Left kidney (tissue), 1 donor: ENCODE measurements at regions not wholly inside any gene's neighbourhood (a gene's known extent, or its start where the extent isn't known, plus 50 kb on each side); places are given as distances from the start of the nearest gene placed in this dataset.

Experiments
- DNase-seq: peaks from one replicate; pipeline ENCODE4 v3.0.0-alpha.2; 2013

DNA sequence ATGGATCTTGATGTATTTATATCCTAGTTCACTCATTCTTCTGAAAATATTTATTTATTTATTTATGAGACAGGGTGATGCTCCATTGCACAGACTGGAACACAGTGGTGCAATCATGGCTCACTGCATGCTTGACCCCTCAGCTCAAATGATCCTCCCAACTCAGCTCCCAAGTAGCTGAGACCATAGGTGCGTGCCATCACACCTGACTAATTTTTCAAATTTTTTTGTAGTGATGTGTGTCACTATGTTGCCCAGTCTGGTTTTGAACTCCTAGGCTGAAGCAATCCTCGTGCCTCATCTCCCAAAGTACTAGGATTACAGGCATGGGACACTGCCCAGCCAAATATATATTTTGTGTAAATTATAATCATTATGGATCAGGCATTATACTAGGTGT, 595.6 kb upstream of the ATP2B1 start:
- DNase-seq = no peak

- DNase-seq = no peak
Measured at GRCh38 chr12:90303771-90304170, 595.1 kb upstream of the ATP2B1 start.

GRCh38 chr12:90301561-90302133, 593.0 kb upstream of the ATP2B1 start:
- no peak for DNase-seq

- DNase-seq = no peak
Measured at GRCh38 chr12:90301095-90301494, 592.5 kb upstream of the ATP2B1 start.

DNA sequence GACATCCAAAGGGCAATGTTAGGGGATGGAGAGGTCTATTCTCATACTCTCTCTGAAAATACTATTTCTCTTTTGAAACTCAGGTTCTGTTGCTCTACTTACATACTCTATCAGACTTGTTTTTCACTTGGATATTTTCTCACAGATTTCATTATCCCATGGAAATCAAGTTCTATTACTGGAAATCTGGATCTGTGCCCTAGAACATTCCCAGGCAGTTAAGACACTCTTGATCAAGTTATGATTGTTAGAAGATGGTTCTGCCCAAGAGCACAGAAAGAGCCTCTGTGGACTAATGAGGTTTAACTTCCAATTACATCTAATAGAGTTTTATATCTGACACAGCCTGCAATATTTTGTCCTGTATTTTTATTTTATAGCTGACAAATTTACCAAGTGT, 591.0 kb upstream of the ATP2B1 start:
- no peak for DNase-seq

- no peak for DNase-seq
Measured at GRCh38 chr12:90299121-90299520, 590.5 kb upstream of the ATP2B1 start.

DNA sequence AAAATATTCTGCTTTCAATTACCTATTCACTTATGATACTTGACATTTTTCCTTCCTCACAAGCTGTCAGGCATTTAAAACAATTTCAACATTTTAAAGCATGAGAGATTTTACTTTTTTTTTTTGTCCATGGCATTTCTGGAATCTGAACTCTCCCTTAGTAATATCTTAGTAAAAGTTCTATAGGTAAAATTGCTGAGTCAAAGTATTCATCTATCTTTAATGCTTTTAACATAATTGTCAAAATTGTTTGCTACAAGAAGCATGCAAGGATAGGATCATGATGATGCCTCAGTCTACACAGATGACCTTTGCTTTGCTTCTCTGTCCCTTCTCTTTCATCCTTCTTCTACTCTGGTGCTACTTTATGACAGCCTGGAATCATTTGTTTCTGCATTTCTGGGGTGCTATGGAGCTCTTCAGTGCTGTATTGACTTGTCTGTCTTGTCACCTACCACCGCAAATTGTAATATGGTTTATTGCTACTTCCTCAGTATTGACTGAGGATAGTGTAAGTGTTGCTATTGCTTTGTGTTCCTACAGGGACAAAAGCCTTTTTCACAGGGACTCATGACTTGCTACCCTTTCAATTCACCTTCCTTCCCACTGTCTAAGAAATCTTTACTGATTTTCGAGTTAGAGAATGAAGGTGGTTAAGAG, 589.8 kb upstream of the ATP2B1 start:
- DNase-seq = no peak

GRCh38 chr12:90295858-90296257, 587.2 kb upstream of the ATP2B1 start:
- DNase-seq = no peak

DNA sequence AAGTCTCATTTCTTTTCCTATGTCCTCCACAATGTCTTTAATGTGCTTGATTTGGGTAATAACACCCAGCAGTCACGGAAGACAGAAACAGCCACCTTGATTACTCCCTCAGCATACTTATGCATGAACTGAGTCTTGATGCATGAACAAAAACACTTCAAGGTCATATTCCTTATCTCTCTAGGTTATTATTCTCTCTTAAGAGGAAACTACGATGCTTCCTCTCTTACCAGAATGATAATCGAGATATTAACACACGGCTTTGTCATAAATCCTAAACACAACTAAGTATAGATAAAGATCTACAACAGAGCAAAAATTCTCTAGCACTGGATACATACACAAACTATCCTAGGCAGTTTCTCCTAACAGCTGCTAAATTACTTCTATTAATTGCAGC, 583.5 kb upstream of the ATP2B1 start:
- no peak for DNase-seq

- DNase-seq = no peak
Measured at GRCh38 chr12:90290980-90291975, 582.6 kb upstream of the ATP2B1 start.

DNA sequence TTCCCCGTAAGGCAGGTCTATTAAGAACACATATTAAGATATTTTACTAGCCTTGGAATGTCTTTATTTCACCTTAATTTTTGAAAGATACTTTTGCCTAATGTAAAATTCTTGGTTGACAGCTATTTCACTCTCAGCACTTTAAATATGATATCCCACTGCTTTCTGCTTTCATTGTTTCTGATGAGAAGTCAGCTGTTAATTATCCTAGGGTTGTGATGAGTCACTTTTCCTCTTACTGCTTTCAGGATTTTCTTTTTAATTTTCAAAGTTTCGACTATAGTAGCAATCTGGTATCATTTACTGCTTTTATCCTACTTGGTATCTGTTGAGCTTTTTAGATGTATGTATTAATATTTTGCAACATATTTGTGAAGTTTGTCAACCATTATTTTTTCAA, 578.9 kb upstream of the ATP2B1 start:
- DNase-seq = no peak

DNA sequence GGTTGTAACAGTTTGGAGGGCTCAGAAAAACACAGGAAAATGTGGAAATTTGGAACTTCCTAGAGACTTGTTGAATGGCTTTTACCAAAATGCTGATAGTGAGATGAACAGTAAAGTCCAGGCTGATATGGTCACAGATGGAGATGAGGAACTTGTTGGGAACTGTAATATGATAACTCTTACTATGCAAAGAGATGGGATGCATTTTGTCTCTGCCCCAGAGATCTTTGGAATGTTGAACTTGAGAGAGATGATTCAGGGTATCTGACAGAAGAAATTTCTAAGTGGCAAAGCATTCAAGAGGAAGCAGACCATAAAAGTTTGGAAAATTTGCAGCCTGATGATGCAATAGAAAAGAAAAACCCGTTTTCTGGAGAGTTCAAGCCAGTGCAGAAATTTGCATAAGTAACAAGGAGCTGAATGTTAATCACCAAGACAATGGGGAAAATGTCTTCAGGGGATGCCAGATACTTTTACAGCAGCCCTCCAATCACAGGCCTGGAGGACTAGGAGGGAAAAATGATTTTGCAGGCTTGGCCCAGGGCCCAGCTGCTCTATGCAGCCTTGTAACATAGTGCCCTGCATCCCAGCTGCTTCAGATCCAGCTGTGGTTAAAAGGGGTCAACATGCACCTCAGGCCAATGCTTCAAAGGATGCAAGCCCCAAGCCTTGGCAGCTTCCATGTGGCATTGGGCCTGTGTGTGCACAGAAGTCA, 572.7 kb upstream of the ATP2B1 start:
- no peak for DNase-seq

DNA sequence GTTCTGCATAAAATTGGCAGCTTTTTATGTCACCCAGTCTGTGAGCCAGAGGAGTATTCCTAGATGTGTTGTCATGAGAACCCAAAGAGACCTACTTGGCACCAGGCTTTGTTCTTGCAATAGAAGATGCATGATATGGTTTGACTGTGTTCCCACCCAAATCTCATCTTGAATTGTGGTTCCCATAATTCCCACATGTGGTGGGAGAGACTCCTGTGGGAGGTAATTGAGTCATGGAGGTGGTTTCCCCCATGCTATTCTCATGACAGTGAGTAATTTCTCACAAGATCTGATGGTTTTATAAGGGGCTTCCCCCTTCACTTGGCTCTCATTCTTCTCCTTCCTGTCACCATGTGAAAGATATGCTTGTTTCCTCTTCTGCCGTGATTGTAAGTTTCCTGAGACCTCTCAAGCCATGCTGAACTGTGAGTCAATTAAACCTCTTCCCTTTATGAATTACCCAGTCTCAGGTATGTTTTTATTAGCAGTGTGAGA, 572.0 kb upstream of the ATP2B1 start:
- no peak for DNase-seq

DNA sequence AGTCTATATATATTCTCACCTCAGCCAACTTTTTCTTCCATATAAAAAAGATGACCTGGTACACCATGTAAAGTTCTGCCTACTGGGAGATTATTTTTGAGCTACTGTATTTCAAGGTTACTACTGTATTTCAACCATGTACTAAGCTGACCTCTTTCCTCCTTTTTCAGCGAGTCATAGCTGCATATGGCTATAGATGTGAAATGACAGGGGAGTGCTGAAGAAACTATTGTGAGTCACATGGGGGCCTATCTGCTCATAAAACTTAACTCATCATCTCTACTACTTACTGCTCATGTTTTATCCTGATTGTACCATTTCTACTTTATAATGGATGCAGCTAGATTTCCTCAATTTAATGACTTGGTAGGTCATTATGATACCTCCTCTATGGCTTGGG, 571.4 kb upstream of the ATP2B1 start:
- no peak for DNase-seq

DNA sequence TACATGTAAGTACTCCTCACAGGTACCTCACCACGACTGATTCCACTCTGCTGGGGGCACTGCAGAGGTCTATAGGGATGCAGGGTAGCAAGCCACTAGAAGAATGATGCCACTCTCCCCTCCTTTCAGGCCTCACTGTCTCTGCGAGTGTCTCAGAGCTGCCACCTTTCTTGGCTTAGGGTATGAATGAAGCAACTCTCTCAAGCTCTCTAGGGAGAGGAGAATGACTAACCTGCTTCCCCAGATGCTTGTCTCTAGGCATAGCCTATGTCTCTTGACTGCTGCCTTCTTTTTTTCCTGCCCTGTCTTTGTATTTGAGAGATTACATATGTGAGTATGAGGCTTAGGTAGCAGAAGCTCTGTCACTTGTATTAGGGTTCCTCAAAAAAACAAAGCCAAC, 566.5 kb upstream of the ATP2B1 start:
- no peak for DNase-seq

- DNase-seq = no peak
Measured at GRCh38 chr12:90274407-90274806, 565.8 kb upstream of the ATP2B1 start.

DNA sequence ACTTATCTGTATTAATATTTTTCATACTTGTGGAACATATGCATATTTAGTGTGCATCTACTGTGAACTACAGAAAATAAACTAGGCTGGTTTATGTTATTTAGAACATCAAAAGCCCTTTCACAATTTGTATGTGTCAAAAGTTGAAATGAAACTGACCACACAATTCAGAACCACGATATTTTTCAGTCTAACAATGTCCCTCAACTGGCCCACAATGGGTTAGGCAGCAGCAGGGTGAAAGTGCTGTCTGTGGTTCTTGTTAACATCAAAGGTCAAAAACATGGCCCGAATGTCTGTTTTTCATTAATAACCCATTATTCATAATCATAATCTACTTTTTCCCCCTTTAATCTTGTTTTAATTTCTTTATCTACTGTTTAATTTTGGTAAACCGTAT, 559.9 kb upstream of the ATP2B1 start:
- no peak for DNase-seq

GRCh38 chr12:90262251-90262650, 553.6 kb upstream of the ATP2B1 start:
- DNase-seq = no peak

GRCh38 chr12:90261283-90261682, 552.6 kb upstream of the ATP2B1 start:
- DNase-seq = peak; percentile 14

DNA sequence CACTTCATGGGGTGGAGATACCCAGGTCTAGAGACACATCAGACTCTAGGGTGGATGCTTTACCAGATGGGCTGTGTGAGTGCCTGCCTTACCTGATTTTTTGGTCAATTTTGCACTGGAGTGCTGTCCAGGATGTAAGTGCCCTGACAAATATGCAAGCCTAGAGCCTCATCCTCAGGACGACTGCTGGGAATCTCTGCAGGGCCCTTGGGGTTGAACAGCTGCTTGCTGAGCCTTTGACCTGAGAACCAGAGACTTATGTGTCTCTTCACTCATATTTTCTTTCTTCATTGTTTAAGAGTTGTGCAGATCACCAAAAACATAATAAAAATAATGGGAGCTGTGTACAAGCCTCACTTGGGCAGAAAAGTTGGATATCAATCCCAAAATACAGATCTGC, 551.5 kb upstream of the ATP2B1 start:
- DNase-seq = no peak

DNA sequence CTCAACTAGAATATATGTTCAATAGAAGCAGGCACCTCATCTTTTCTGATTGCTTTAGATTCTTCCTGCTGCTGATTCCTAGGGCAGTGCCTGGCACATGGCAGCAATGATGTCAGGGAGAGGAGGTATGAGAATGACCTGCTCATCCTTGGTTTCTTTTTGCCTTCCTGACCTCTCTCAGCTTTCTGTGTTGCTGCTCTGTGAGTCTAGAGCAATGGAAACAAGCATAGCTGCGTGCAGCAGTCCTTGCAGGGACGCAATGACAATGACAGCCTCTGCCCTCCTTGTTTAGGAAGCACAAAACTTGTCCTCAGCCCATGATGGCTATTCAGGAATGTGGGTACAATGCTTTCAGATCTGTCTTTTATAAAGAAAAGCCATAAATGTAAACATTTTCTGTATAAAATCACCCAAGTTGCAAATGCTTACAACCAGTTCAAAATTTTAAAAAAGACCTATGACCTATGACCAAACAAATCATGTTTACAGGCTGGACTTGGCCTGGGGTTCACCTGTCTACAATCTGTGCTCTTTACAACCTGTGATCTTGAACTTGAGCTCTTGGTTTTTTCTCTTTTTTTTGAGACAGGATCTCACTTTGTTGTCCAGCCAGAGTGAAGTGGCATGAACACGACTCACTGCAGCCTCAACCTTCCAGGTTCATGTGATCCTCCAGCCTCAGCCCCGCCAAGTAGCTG, 549.4 kb upstream of the ATP2B1 start:
- DNase-seq = no peak

DNA sequence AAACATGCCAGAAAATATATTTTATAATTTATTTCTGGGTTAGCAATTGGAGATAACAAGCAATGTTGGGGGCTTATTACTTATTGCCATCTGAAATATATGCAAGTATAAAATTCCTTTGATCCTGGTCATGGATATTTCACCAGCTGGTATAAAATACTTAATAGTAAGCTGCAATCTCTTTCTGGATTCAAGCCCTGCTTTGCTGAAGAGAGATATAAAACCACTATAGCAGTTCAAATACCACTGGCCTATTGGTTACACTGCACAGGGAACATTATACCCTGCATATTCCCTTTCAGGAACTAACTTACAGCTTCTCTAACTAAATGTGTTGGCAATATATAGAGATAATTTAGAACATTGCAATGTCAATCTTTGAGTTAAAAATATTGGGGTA, 546.2 kb upstream of the ATP2B1 start:
- no peak for DNase-seq
